SKM-1 treated with dmso at 0.1 percent for 144 hours (cell line): ENCODE measurements at regions not wholly inside any gene's neighbourhood (a gene's known extent, or its start where the extent isn't known, plus 50 kb on each side); places are given as distances from the start of the nearest gene placed in this dataset.
"Not testable (repeated sequence)": the region's sequence is repeated elsewhere in the genome, so short reads cannot be mapped to it uniquely, and the experiment has no call there.

ENCODE experiments used
- DNase-seq: peaks from one replicate; lab custom pipeline; 2025; ENCODE audit not compliant: unreplicated experiment; lab: John Stamatoyannopoulos, UW

- no peak for DNase-seq
Measured at GRCh38 chr5:52010454-52010853, 627.2 kb downstream of the ISL1 start.

GRCh38 chr5:52013523-52013922 is 630.3 kb downstream of the ISL1 start:
- peak; percentile 37 for DNase-seq

- no peak for DNase-seq
Measured at GRCh38 chr5:52015760-52016159, 632.5 kb downstream of the ISL1 start.

GRCh38 chr5:52017567-52017966 is 634.3 kb downstream of the ISL1 start:
- no peak for DNase-seq

- DNase-seq: no peak
Measured at GRCh38 chr5:52024359-52024758, 641.1 kb downstream of the ISL1 start.

- DNase-seq: not testable (repeated sequence)
Measured at GRCh38 chr5:52029836-52030235, 646.6 kb downstream of the ISL1 start.

- DNase-seq: no peak
Measured at GRCh38 chr5:52041842-52042241, 658.6 kb downstream of the ISL1 start.

GRCh38 chr5:52043137-52043536 is 659.9 kb downstream of the ISL1 start:
- DNase-seq: no peak

GRCh38 chr5:52043543-52043942 is 660.3 kb downstream of the ISL1 start:
- no peak for DNase-seq

GRCh38 chr5:52051759-52052158 is 668.5 kb downstream of the ISL1 start:
- DNase-seq: no peak

GRCh38 chr5:52063186-52063585 is 679.9 kb downstream of the ISL1 start:
- no peak for DNase-seq

GRCh38 chr5:52065182-52065581 is 681.9 kb downstream of the ISL1 start:
- no peak for DNase-seq

- no peak for DNase-seq
Measured at GRCh38 chr5:52069997-52070396, 686.7 kb downstream of the ISL1 start.

GRCh38 chr5:52073993-52074689 is 690.9 kb downstream of the ISL1 start:
- no peak for DNase-seq

GRCh38 chr5:52077941-52078815 is 694.9 kb downstream of the ISL1 start:
- DNase-seq: no peak

- DNase-seq: not testable (repeated sequence)
Measured at GRCh38 chr5:52102311-52102710, 685.4 kb upstream of the ITGA1 start.

GRCh38 chr5:52107210-52107905 is 680.4 kb upstream of the ITGA1 start:
- DNase-seq: no peak

GRCh38 chr5:52119768-52120167 is 667.9 kb upstream of the ITGA1 start:
- DNase-seq: no peak

- no peak for DNase-seq
Measured at GRCh38 chr5:52132053-52132452, 655.7 kb upstream of the ITGA1 start.

GRCh38 chr5:52134013-52134650 is 653.6 kb upstream of the ITGA1 start:
- peak; percentile 49 for DNase-seq

GRCh38 chr5:52139888-52140615 is 647.7 kb upstream of the ITGA1 start:
- no peak for DNase-seq
